KMS-11 (cell line): ENCODE measurements at regions not wholly inside any gene's neighbourhood (a gene's known extent, or its start where the extent isn't known, plus 50 kb on each side); places are given as distances from the start of the nearest gene placed in this dataset.

Experiments
- H2AFZ ChIP-seq: fragments of 200-600 bp; sonication (generic); 2 replicates; pipeline ENCODE4 v1.6.1; 2016; ENCODE audit warnings: antibody characterized with exemption, mixed run types, low read depth
- H3K27ac ChIP-seq: fragments of 200-600 bp; sonication (generic); 2 replicates; pipeline ENCODE4 v1.6.1; 2016; ENCODE audit warnings: mild to moderate bottlenecking, mixed run types
- H3K27me3 ChIP-seq: fragments of 200-600 bp; sonication (generic); 2 replicates; pipeline ENCODE4 v1.6.1; 2017; ENCODE audit warnings: mild to moderate bottlenecking, low read depth, mixed run types, moderate library complexity; ENCODE audit not compliant: insufficient read depth
- H3K36me3 ChIP-seq: fragments of 200-600 bp; sonication (generic); 2 replicates; pipeline ENCODE4 v1.6.1; 2017; ENCODE audit warnings: mild to moderate bottlenecking, mixed run types; ENCODE audit not compliant: insufficient read depth
- H3K4me1 ChIP-seq: fragments of 200-600 bp; sonication (generic); 2 replicates; pipeline ENCODE4 v1.6.1; 2016; ENCODE audit warnings: mild to moderate bottlenecking, low read depth, mixed run types; ENCODE audit not compliant: poor library complexity, severe bottlenecking
- H3K4me2 ChIP-seq: fragments of 200-600 bp; sonication (generic); 2 replicates; pipeline ENCODE4 v1.7.0; 2016; ENCODE audit warnings: mild to moderate bottlenecking, mixed run types
- H3K4me3 ChIP-seq: fragments of 200-600 bp; sonication (generic); IDR thresholded peaks from 2 replicates; pipeline ENCODE4 v1.6.1; 2017; ENCODE audit warnings: low read depth, low read length, mixed read lengths; ENCODE audit not compliant: insufficient read depth
- H3K79me2 ChIP-seq: fragments of 200-600 bp; sonication (generic); 2 replicates; pipeline ENCODE4 v1.6.1; 2016; ENCODE audit warnings: low read depth, mixed run types; ENCODE audit not compliant: insufficient read depth
- H3K9ac ChIP-seq: fragments of 200-600 bp; sonication (generic); 2 replicates; pipeline ENCODE4 v1.6.1; 2016; ENCODE audit warnings: mild to moderate bottlenecking, mixed run types
- H4K20me1 ChIP-seq: fragments of 200-600 bp; sonication (generic); 2 replicates; pipeline ENCODE4 v1.6.1; 2016; ENCODE audit warnings: mild to moderate bottlenecking, mixed run types; ENCODE audit not compliant: insufficient read depth
- TF ChIP-seq, protein P1 (sequence below): fragments of 200-600 bp; sonication (generic); conservative IDR thresholded peaks from 2 replicates; pipeline ENCODE4 v1.6.1; 2017; ENCODE audit warnings: low read depth, mild to moderate bottlenecking, antibody characterized with exemption, low read length, moderate library complexity, mixed read lengths

DNA sequence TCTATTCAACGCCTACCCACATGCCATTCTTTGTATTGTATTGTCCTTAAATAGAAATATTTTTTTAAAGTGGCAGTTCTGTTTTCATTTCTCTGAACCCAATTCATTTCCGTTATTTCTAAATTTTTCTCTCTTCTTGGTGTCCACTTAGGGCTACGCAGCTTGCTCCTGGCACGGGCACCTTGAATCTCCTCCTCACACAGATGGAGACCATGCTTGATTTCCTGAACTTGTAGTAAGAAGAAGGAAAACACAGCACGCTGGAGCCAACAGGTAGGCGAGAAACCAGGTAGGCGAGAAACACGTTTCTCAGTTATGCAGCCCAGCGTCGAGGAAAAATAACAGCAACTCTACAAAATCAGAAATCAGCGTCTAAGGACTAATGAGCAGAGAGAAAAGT is 428.9 kb downstream of the STK39 start:
- H3K4me1 ChIP-seq = no peaks in the 10 kb centered on the region

DNA sequence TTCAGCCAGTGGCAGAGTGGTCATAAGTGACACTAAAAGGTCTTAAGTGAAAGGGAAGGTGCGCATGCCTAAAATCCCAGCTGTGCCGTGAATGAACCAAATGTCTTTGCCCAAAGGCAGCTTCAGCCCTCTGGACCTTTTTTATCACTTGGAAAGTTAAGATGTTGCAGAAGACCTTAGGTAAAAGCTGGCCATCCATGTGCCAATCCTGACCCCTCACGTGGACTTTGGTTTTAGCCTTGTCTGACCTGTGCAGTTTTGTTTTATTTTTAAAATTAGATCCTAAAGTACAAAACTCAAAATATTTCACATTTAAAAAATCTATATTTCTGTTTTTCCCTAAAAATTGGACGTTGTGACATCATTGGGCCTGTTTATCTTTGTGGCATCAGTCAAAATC is 429.5 kb downstream of the STK39 start:
- no peak overlapping the region for H3K9ac ChIP-seq
- no peak overlapping the region for H3K4me2 ChIP-seq
- H3K79me2 ChIP-seq = no peaks in the 10 kb centered on the region
- no peak overlapping the region for H3K4me3 ChIP-seq
- no peaks in the 10 kb centered on the region for H3K36me3 ChIP-seq
- H3K4me1 ChIP-seq = no peaks in the 10 kb centered on the region
- H3K27me3 ChIP-seq = no peaks in the 10 kb centered on the region
- no peaks in the 10 kb centered on the region for H4K20me1 ChIP-seq
- H3K27ac ChIP-seq = no peak overlapping the region
- no peak overlapping the region for H2AFZ ChIP-seq
- TF ChIP-seq, protein P1, sequence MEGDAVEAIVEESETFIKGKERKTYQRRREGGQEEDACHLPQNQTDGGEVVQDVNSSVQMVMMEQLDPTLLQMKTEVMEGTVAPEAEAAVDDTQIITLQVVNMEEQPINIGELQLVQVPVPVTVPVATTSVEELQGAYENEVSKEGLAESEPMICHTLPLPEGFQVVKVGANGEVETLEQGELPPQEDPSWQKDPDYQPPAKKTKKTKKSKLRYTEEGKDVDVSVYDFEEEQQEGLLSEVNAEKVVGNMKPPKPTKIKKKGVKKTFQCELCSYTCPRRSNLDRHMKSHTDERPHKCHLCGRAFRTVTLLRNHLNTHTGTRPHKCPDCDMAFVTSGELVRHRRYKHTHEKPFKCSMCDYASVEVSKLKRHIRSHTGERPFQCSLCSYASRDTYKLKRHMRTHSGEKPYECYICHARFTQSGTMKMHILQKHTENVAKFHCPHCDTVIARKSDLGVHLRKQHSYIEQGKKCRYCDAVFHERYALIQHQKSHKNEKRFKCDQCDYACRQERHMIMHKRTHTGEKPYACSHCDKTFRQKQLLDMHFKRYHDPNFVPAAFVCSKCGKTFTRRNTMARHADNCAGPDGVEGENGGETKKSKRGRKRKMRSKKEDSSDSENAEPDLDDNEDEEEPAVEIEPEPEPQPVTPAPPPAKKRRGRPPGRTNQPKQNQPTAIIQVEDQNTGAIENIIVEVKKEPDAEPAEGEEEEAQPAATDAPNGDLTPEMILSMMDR = no peak

More for the DNA sequence above, 428.9 kb downstream of the STK39 start:
- H3K36me3 ChIP-seq = no peaks in the 10 kb centered on the region
- H2AFZ ChIP-seq = no peak overlapping the region
- H3K27ac ChIP-seq = no peak overlapping the region
- no peak overlapping the region for H3K9ac ChIP-seq
- H3K79me2 ChIP-seq = no peaks in the 10 kb centered on the region
- no peak overlapping the region for H3K4me2 ChIP-seq
- no peaks in the 10 kb centered on the region for H3K27me3 ChIP-seq
- H3K4me3 ChIP-seq = no peak overlapping the region
- H4K20me1 ChIP-seq = no peaks in the 10 kb centered on the region
- TF ChIP-seq, protein P1 = no peak

DNA sequence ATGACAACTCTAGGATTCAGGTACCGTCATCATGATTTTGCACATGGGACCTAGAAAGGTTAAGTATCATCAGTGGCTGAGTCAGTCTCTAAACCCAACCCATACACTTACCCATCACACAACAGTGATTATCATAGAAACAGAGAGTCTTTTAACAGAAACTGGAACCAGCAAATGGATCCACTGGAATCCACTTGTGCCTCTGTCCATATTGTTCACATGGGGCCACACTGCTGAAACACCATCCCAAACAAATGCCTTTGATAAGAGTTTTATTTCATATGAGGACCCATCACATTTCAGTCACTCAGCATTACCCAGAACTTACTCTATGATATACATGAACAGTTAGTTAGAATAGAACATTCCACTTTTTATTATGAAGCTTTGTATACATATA is 430.0 kb downstream of the STK39 start:
- no peaks in the 10 kb centered on the region for H4K20me1 ChIP-seq
- no peaks in the 10 kb centered on the region for H3K27me3 ChIP-seq
- no peak overlapping the region for H3K4me2 ChIP-seq
- H3K79me2 ChIP-seq = no peaks in the 10 kb centered on the region
- no peaks in the 10 kb centered on the region for H3K4me1 ChIP-seq
- TF ChIP-seq, protein P1 = no peak
- no peak overlapping the region for H2AFZ ChIP-seq
- no peak overlapping the region for H3K9ac ChIP-seq
- no peaks in the 10 kb centered on the region for H3K36me3 ChIP-seq
- H3K4me3 ChIP-seq = no peak overlapping the region
- H3K27ac ChIP-seq = no peak overlapping the region

DNA sequence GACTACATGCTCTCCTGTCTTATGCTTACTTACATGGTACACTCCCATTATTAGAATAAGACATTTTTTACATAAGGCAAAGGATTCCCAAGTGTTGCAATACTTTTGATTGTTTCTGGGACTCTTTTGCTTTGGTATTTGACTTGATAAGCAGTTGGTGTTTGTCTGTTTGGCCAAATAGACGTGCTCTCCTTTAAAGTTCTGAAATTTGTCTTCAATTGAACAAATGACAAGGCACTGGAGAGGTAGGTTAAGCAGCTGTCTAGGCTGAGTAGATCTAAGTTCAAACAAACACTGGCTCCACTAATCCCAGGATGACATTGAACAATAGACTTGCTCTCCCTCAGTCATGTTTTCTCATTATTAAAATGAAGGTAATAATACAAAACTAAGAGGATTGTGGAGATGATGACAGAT is 430.5 kb downstream of the STK39 start:
- H4K20me1 ChIP-seq = no peaks in the 10 kb centered on the region
- TF ChIP-seq, protein P1 = no peak
- H2AFZ ChIP-seq = no peak overlapping the region
- no peaks in the 10 kb centered on the region for H3K79me2 ChIP-seq
- no peaks in the 10 kb centered on the region for H3K4me1 ChIP-seq
- no peak overlapping the region for H3K9ac ChIP-seq
- H3K36me3 ChIP-seq = no peaks in the 10 kb centered on the region
- no peak overlapping the region for H3K27ac ChIP-seq
- no peak overlapping the region for H3K4me2 ChIP-seq
- no peak overlapping the region for H3K4me3 ChIP-seq
- no peaks in the 10 kb centered on the region for H3K27me3 ChIP-seq
